IMR-90 (cell line): ENCODE measurements at regions not wholly inside any gene's neighbourhood (a gene's known extent, or its start where the extent isn't known, plus 50 kb on each side); places are given as distances from the start of the nearest gene placed in this dataset.

ENCODE experiments used
- ATAC-seq: fragments of 200-7000 bp; cut with Tn5 transposase; 2 replicates; pipeline ENCODE4 v1.9.1; 2020; ENCODE audit warnings: low read depth, mild to moderate bottlenecking, moderate library complexity
- BruUV-seq: library from RNA; stranded (reverse); fragments of 400-500 nt; replicated peaks from 2 replicates; lab custom pipeline; 2021; lab: Mats Ljungman, UMichigan
- CTCF ChIA-PET: fragments of 300-600 bp; formaldehyde crosslinking; extraction: SDS; loops from one replicate; lab custom pipeline; 2021; ENCODE audit warnings: antibody characterized with exemption; lab: Yijun Ruan, JAX
- POLR2A ChIA-PET: fragments of 300-600 bp; sonication (Branson Sonifier 250); formaldehyde crosslinking; loops from one replicate; lab custom pipeline; 2022; ENCODE audit warnings: antibody characterized with exemption; ENCODE audit not compliant: unreplicated experiment; lab: Charles Lee
- DNase-seq: peaks from one replicate; pipeline ENCODE4 v3.0.0; 2013
- H2AFZ ChIP-seq: replicated peaks from 2 replicates; pipeline ENCODE3; 2013; ENCODE audit warnings: low read length, mild to moderate bottlenecking; ENCODE audit not compliant: poor library complexity
- H2AK5ac ChIP-seq: 2 replicates; pipeline ENCODE4 v1.6.1; 2013; ENCODE audit warnings: low read depth, low read length, inconsistent platforms
- H2AK9ac ChIP-seq: replicated peaks from 2 replicates; pipeline ENCODE3; 2013; ENCODE audit warnings: mild to moderate bottlenecking, low read depth, low read length, moderate library complexity; ENCODE audit not compliant: poor library complexity
- H2BK120ac ChIP-seq: 2 replicates; pipeline ENCODE4 v1.6.1; 2013; ENCODE audit warnings: low read depth, low read length, inconsistent platforms
- H2BK15ac ChIP-seq: 3 replicates; pipeline ENCODE4 v1.6.1; 2013; ENCODE audit warnings: low read depth, low read length, inconsistent platforms
- H2BK20ac ChIP-seq: 2 replicates; pipeline ENCODE4 v1.6.1; 2013; ENCODE audit warnings: low read depth, mild to moderate bottlenecking, inconsistent platforms, low read length, moderate library complexity
- H2BK5ac ChIP-seq: 2 replicates; pipeline ENCODE4 v1.6.1; 2013; ENCODE audit warnings: mild to moderate bottlenecking, low read depth, low read length, inconsistent platforms; ENCODE audit not compliant: poor library complexity, severe bottlenecking
- H3K14ac ChIP-seq: replicated peaks from 2 replicates; pipeline ENCODE4 v1.6.1; 2013; ENCODE audit warnings: low read depth, low read length, inconsistent platforms
- H3K18ac ChIP-seq: 2 replicates; pipeline ENCODE4 v1.6.1; 2013; ENCODE audit warnings: low read depth, low read length, control low read depth
- H3K23ac ChIP-seq: 2 replicates; pipeline ENCODE4 v1.6.1; 2013; ENCODE audit warnings: low read depth, low read length, inconsistent platforms
- H3K27ac ChIP-seq: 2 replicates; pipeline ENCODE4 v1.5.1; 2013; ENCODE audit warnings: mild to moderate bottlenecking, control low read depth, low read length; ENCODE audit not compliant: insufficient read depth
- H3K27me3 ChIP-seq: 2 replicates; pipeline ENCODE4 v1.6.1; 2013; ENCODE audit warnings: low read length; ENCODE audit not compliant: control insufficient read depth, insufficient read depth
- H3K36me3 ChIP-seq: 2 replicates; pipeline ENCODE4 v1.6.1; 2013; ENCODE audit warnings: low read length, mixed read lengths; ENCODE audit not compliant: control insufficient read depth, insufficient read depth
- H3K4ac ChIP-seq: 2 replicates; pipeline ENCODE4 v1.6.1; 2013; ENCODE audit warnings: low read depth, low read length, inconsistent platforms
- H3K4me1 ChIP-seq: 2 replicates; pipeline ENCODE4 v1.6.1; 2013; ENCODE audit warnings: low read length, mixed read lengths; ENCODE audit not compliant: control insufficient read depth, insufficient read depth
- H3K4me2 ChIP-seq: 2 replicates; pipeline ENCODE4 v1.6.1; 2013; ENCODE audit warnings: low read depth, mild to moderate bottlenecking, control low read depth, low read length, moderate library complexity
- H3K4me3 ChIP-seq: 2 replicates; pipeline ENCODE4 v1.5.1; 2013; ENCODE audit warnings: low read depth, mild to moderate bottlenecking, control low read depth, low read length, moderate library complexity; ENCODE audit not compliant: insufficient read depth
- H3K56ac ChIP-seq: 2 replicates; pipeline ENCODE4 v1.6.1; 2013; ENCODE audit warnings: low read length, inconsistent platforms; ENCODE audit not compliant: insufficient read depth; ENCODE audit errors: extremely low read depth
- H3K79me1 ChIP-seq, 2 experiments: 2 replicates each; pipeline ENCODE4 v1.6.1; 2013; ENCODE audit warnings: low read length in 2 of 2, inconsistent platforms in 1 of 2, low read depth in 1 of 2
- H3K9ac ChIP-seq: 2 replicates; pipeline ENCODE4 v1.6.1; 2013; ENCODE audit warnings: low read depth, low read length, control low read depth
- H3K9me1 ChIP-seq: 2 replicates; pipeline ENCODE4 v1.6.1; 2013; ENCODE audit warnings: low read length, inconsistent platforms; ENCODE audit not compliant: insufficient read depth
- H3K9me3 ChIP-seq: 2 replicates; pipeline ENCODE4 v1.6.1; 2013; ENCODE audit warnings: low read length; ENCODE audit not compliant: control insufficient read depth, insufficient read depth
- H4K20me1 ChIP-seq: 2 replicates; pipeline ENCODE4 v1.6.1; 2013; ENCODE audit warnings: low read length, inconsistent platforms; ENCODE audit not compliant: insufficient read depth
- H4K5ac ChIP-seq: 2 replicates; pipeline ENCODE4 v1.6.1; 2013; ENCODE audit warnings: mild to moderate bottlenecking, low read depth, low read length, control low read depth
- H4K8ac ChIP-seq, 2 experiments: 2 replicates each; pipeline ENCODE4 v1.6.1; 2013; ENCODE audit warnings: low read depth in 2 of 2, low read length in 2 of 2, control low read depth in 1 of 2, inconsistent platforms in 1 of 2
- H4K91ac ChIP-seq: 2 replicates; pipeline ENCODE4 v1.6.1; 2013; ENCODE audit warnings: low read depth, low read length, inconsistent platforms; ENCODE audit not compliant: insufficient read depth
- BHLHE40 ChIP-seq: fragments of 150-350 bp; IDR thresholded peaks from 2 replicates; pipeline ENCODE4 v1.6.1; 2016; ENCODE audit warnings: mild to moderate bottlenecking, low read depth, low read length
- CEBPB ChIP-seq: IDR thresholded peaks from 2 replicates; pipeline ENCODE4 v1.6.1; 2012; ENCODE audit warnings: low read depth, low read length, improper control_type of control experiment
- CHD1 ChIP-seq: IDR thresholded peaks from 2 replicates; pipeline ENCODE4 v1.6.1; 2012; ENCODE audit warnings: low read depth, low read length, improper control_type of control experiment
- CTCF ChIP-seq: conservative IDR thresholded peaks from 2 replicates; pipeline ENCODE4 v1.5.1; 2012; ENCODE audit warnings: mild to moderate bottlenecking, low read depth, low read length, improper control_type of control experiment
- ELK1 ChIP-seq: fragments of 150-350 bp; IDR thresholded peaks from 2 replicates; pipeline ENCODE4 v1.6.1; 2016; ENCODE audit warnings: low read depth, mild to moderate bottlenecking, low read length, moderate library complexity, borderline replicate concordance
- FOS ChIP-seq: fragments of 150-350 bp; IDR thresholded peaks from 2 replicates; pipeline ENCODE4 v1.6.1; 2016; ENCODE audit warnings: low read depth, low read length
- MAFK ChIP-seq: IDR thresholded peaks from 2 replicates; pipeline ENCODE4 v1.6.1; 2012; ENCODE audit warnings: low read depth, low read length, improper control_type of control experiment
- MXI1 ChIP-seq: IDR thresholded peaks from 2 replicates; pipeline ENCODE4 v1.6.1; 2012; ENCODE audit warnings: low read depth, mild to moderate bottlenecking, low read length, moderate library complexity, borderline replicate concordance
- RAD21 ChIP-seq: IDR thresholded peaks from 2 replicates; pipeline ENCODE4 v1.6.1; 2012; ENCODE audit warnings: low read length, improper control_type of control experiment
- RFX5 ChIP-seq: IDR thresholded peaks from 2 replicates; pipeline ENCODE4 v1.8.0; 2012; ENCODE audit warnings: low read depth, mild to moderate bottlenecking, low read length, moderate library complexity
- WGBS, 2 experiments: methylation state at CpG; one replicate each; pipeline versions ENCODE4 v1.1.5 to v1.1.7; 2013; ENCODE audit warnings: missing lambda C conversion rate in 2 of 2; ENCODE audit not compliant: insufficient read length in 1 of 2; ENCODE audit errors: extremely low coverage in 2 of 2; 5-methylcytosine and 5-hydroxymethylcytosine counted together
- dilution Hi-C: fragments of 300-500 bp; cut with HindIII; formaldehyde crosslinking; loops from one replicate; pipeline ENCODE4 v1.14.3; 2018; ENCODE audit warnings: low sequenced_read_pairs; ENCODE audit not compliant: unreplicated experiment
- in situ Hi-C: fragments of 300-500 bp; cut with MboI; formaldehyde crosslinking; loops from 3 replicates; pipeline ENCODE4 v1.14.3; 2019; ENCODE audit warnings: low sequenced_read_pairs, inconsistent platforms, mixed read lengths
- intact Hi-C: fragments of 100-400 bp; cut with micrococcal nuclease; formaldehyde crosslinking; loops from 2 replicates; pipeline ENCODE4 v1.10.0; 2022

GRCh38 chr3:10683106-10683505 lies 132.9 kb upstream of the SLC6A11 start:
- no peaks in the 10 kb centered on the region; the same call in 1 of the 2 replicates for H4K20me1 ChIP-seq
- H3K36me3 ChIP-seq = no peaks in the 10 kb centered on the region
- H2BK20ac ChIP-seq = no peak overlapping the region
- H2BK5ac ChIP-seq = no peak overlapping the region
- TF ChIP-seq FOS = no peak
- no peak for TF ChIP-seq ELK1
- no peak for TF ChIP-seq MAFK
- TF ChIP-seq BHLHE40 = no peak
- no peak for TF ChIP-seq MXI1
- TF ChIP-seq RAD21 = no peak
- no peak for TF ChIP-seq CHD1
- TF ChIP-seq CEBPB = no peak
- TF ChIP-seq RFX5 = no peak
- TF ChIP-seq CTCF = no peak
- H3K4me1 ChIP-seq = no peaks in the 10 kb centered on the region
- no peak overlapping the region for H3K14ac ChIP-seq
- no peak overlapping the region for H3K23ac ChIP-seq
- no peaks in the 10 kb centered on the region for H3K9me1 ChIP-seq
- in situ Hi-C loops = no loop called here
- no peak overlapping the region for H3K4ac ChIP-seq
- dilution Hi-C loops = no loop called here
- WGBS, 2 experiments = no CpG with 5 or more reads among the region's 1 CpG
- ChIA-PET POLR2A (no interaction called here), CTCF (no interaction called here)
- no peak overlapping the region for H4K5ac ChIP-seq
- H3K56ac ChIP-seq = no peak overlapping the region
- intact Hi-C loops = no loop called here
- no peak overlapping the region for H2AFZ ChIP-seq
- H4K8ac ChIP-seq = no peak overlapping the region
- H3K9me3 ChIP-seq = no peaks in the 10 kb centered on the region
- H3K4me3 ChIP-seq = no peak overlapping the region
- no peak overlapping the region for H3K18ac ChIP-seq
- no TSS peak for BruUV-seq
- H3K79me1 ChIP-seq = no peaks in the 10 kb centered on the region
- H4K91ac ChIP-seq = no peak overlapping the region
- H2BK15ac ChIP-seq = no peak overlapping the region
- no peak overlapping the region for H2BK120ac ChIP-seq
- H3K27me3 ChIP-seq = no peaks in the 10 kb centered on the region
- no peak overlapping the region for H2AK9ac ChIP-seq
- ATAC-seq (no peak), DNase-seq (no peak)
- H3K4me2 ChIP-seq = no peak overlapping the region
- no peak overlapping the region for H3K9ac ChIP-seq
- H3K27ac ChIP-seq = no peak overlapping the region
- no peak overlapping the region for H2AK5ac ChIP-seq
